ENCODE measurements at regions not wholly inside any gene's neighbourhood (a gene's known extent, or its start where the extent isn't known, plus 50 kb on each side); places are given as distances from the start of the nearest gene placed in this dataset.

DNA sequence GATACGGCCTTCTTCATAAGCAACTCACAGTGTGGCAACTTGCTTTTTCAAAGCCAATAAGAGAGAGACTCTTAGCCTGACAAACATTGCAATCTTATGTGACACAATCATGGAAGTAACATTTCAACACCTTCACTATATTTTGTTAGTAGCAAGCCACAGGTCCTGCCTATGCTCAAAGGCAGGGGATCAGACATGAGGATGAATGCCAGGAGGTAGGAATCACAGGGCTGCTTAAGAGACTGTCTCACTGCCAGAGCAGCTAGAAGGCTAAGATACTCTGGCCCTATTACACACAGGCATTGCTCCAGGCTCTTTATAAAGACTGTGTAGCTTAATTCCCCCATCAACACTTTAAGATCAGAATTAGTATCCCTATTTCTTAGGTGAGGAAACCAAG lies 236.2 kb upstream of the KAZN start:
- no peak overlapping the region for H3K27ac ChIP-seq
- H3K9ac ChIP-seq, result no peak overlapping the region
- H3K79me2 ChIP-seq, result no peaks in the 10 kb centered on the region
- no peaks in the 10 kb centered on the region for H3K9me3 ChIP-seq (ENCODE audit: control insufficient read depth, low read length)
- no peaks in the 10 kb centered on the region for H3K4me1 ChIP-seq
- TF ChIP-seq, protein P1, sequence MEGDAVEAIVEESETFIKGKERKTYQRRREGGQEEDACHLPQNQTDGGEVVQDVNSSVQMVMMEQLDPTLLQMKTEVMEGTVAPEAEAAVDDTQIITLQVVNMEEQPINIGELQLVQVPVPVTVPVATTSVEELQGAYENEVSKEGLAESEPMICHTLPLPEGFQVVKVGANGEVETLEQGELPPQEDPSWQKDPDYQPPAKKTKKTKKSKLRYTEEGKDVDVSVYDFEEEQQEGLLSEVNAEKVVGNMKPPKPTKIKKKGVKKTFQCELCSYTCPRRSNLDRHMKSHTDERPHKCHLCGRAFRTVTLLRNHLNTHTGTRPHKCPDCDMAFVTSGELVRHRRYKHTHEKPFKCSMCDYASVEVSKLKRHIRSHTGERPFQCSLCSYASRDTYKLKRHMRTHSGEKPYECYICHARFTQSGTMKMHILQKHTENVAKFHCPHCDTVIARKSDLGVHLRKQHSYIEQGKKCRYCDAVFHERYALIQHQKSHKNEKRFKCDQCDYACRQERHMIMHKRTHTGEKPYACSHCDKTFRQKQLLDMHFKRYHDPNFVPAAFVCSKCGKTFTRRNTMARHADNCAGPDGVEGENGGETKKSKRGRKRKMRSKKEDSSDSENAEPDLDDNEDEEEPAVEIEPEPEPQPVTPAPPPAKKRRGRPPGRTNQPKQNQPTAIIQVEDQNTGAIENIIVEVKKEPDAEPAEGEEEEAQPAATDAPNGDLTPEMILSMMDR (IDR thresholded peaks at IDR 0.05), result no peak
- H3K36me3 ChIP-seq (ENCODE audit: control insufficient read depth, insufficient read depth, low read length), result no peaks in the 10 kb centered on the region
- no peak overlapping the region for H3K4me3 ChIP-seq (ENCODE audit: low read depth, low read length)
- H3K4me2 ChIP-seq (ENCODE audit: low read length), result no peak overlapping the region
- no peaks in the 10 kb centered on the region for H3K27me3 ChIP-seq (ENCODE audit: control insufficient read depth, insufficient read depth, low read length)
- H2AFZ ChIP-seq, result no peak overlapping the region

DNA sequence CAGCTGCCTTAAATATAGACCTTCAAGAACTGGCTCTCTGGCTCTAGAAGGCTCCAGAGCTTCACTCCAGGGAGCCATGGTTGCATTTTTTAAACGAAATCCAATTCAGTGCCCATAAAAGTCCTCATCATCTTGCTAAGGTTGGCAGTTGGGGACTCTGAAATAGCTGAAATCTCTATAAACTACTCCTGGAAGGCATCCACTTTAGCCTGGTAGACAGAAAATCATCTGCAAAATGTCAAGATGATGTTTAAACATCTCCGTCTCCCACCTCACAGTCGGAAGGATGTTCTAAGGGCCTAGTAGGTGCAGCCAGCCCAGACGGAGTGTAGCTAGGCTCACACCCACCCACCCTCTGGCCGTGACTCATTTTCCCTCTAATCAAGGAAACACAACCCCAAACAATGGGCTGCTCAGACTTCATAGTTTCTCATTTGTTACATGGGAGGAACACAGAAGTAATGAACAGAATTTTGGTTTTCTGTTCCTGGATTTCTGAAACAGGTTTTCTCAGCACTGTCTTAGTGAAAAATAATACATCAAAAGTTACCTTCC lies 235.4 kb upstream of the KAZN start:
- no peak overlapping the region for H3K9ac ChIP-seq
- no peak overlapping the region for H3K27ac ChIP-seq

GRCh38 chr1:14363707-14364413 lies 234.6 kb upstream of the KAZN start:
- TF ChIP-seq, protein P1 (IDR thresholded peaks at IDR 0.05), result no peak
- Histone ChIP-seq H3K4me3 (ENCODE audit: low read depth, low read length) (no peak overlapping the region), H3K36me3 (ENCODE audit: control insufficient read depth, insufficient read depth, low read length) (no peaks in the 10 kb centered on the region), H3K4me2 (ENCODE audit: low read length) (no peak overlapping the region), H2AFZ (no peak overlapping the region), H3K27ac (no peak overlapping the region), H3K9me3 (ENCODE audit: control insufficient read depth, low read length) (no peaks in the 10 kb centered on the region), H3K9ac (no peak overlapping the region), H3K4me1 (no peaks in the 10 kb centered on the region), H3K27me3 (ENCODE audit: control insufficient read depth, insufficient read depth, low read length) (no peaks in the 10 kb centered on the region), H3K79me2 (no peaks in the 10 kb centered on the region)

More for the DNA sequence above, 235.4 kb upstream of the KAZN start:
- no peaks in the 10 kb centered on the region for H3K4me1 ChIP-seq
- H2AFZ ChIP-seq, result no peak overlapping the region
- no peaks in the 10 kb centered on the region for H3K27me3 ChIP-seq (ENCODE audit: control insufficient read depth, insufficient read depth, low read length)
- H3K36me3 ChIP-seq (ENCODE audit: control insufficient read depth, insufficient read depth, low read length), result no peaks in the 10 kb centered on the region
- no peaks in the 10 kb centered on the region for H3K9me3 ChIP-seq (ENCODE audit: control insufficient read depth, low read length)
- H3K4me3 ChIP-seq (ENCODE audit: low read depth, low read length), result no peak overlapping the region
- H3K4me2 ChIP-seq (ENCODE audit: low read length), result no peak overlapping the region
- H3K79me2 ChIP-seq, result no peaks in the 10 kb centered on the region
- TF ChIP-seq, protein P1 (IDR thresholded peaks at IDR 0.05), result no peak

DNA sequence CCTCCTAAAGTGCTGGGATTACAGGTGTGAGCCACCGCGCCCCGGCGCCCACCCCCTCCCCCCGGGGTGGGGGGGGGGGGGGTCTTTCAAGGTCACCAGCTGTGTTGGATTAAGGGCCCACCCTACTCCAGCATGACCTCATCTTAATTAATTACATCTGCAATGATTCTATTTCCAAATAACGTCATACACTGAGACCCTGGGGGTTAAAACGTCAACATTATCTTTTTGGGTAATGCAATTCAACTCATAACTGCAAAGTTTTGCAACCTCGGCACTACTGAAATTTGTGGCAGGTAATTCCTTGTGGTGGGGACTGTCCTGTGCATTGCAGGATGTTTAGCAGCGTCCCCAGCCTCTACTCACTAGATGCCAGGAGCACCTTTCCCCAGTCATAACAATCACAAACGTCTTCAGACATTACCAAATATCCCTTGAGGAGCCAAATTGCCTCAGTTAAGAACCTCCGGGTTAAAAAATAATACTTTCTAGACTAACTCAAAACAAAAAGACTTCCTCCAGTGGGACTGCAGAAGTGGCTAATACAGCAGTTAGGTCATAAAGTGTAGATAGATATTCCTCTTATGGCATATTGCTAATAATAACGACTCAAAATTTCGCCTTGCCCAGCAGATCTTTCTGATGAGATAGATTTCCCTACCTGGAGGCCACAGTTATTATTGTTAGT lies 233.0 kb upstream of the KAZN start:
- Histone ChIP-seq H2AFZ (no peak overlapping the region), H3K9ac (no peak overlapping the region), H3K4me3 (ENCODE audit: low read depth, low read length) (no peak overlapping the region), H3K79me2 (no peaks in the 10 kb centered on the region), H3K27me3 (ENCODE audit: control insufficient read depth, insufficient read depth, low read length) (no peaks in the 10 kb centered on the region), H3K4me1 (no peaks in the 10 kb centered on the region), H3K36me3 (ENCODE audit: control insufficient read depth, insufficient read depth, low read length) (no peaks in the 10 kb centered on the region), H3K27ac (no peak overlapping the region), H3K9me3 (ENCODE audit: control insufficient read depth, low read length) (no peaks in the 10 kb centered on the region), H3K4me2 (ENCODE audit: low read length) (no peak overlapping the region)
- TF ChIP-seq, protein P1 (IDR thresholded peaks at IDR 0.05), result no peak

All from parathyroid adenoma (tissue), 2 donors.